OCI-M2 (cell line): ENCODE measurements at regions not wholly inside any gene's neighbourhood (a gene's known extent, or its start where the extent isn't known, plus 50 kb on each side); places are given as distances from the start of the nearest gene placed in this dataset.
"Not testable (repeated sequence)": the region's sequence is repeated elsewhere in the genome, so short reads cannot be mapped to it uniquely, and the experiment has no call there.

Experiments
- DNase-seq: peaks from one replicate; lab custom pipeline; 2025; ENCODE audit not compliant: unreplicated experiment; lab: John Stamatoyannopoulos, UW

DNA sequence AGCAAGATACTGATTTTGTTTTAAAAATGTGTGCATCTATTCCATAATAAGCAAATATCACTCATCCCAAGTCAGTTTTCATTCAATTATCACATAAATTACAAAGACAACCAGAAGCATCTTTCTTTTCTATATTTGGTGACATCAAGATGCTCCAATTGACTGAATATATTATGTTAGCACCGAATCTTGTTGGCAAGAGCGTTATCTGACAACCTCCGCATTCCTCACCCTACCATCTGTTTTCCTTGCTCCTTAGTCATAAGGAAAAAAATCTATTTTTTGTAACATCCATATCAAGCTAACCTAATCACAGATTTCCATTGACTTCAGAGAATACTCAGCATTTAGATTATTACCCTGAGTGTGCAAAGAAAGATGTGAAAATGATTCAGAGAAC is 212.2 kb upstream of the KYNU start:
- DNase-seq, result no peak

DNA sequence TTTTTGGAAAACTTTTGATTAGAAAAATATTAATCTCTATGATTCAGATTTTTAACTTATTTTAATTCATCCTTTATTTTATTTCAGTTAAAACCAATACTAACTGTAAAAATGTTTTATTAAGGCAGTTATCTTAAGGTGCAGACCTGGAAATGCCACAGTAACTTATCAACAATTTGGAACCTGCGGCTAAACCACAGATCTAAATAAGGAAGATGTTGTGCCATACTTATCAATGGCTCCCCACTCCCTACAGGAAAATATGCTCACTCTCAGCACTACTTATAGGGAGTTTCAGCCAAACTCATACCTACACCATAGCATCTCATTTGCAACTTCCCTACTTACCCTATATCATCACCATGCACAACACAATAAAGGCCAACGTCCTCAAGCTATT is 226.9 kb upstream of the KYNU start:
- DNase-seq, result no peak

DNA sequence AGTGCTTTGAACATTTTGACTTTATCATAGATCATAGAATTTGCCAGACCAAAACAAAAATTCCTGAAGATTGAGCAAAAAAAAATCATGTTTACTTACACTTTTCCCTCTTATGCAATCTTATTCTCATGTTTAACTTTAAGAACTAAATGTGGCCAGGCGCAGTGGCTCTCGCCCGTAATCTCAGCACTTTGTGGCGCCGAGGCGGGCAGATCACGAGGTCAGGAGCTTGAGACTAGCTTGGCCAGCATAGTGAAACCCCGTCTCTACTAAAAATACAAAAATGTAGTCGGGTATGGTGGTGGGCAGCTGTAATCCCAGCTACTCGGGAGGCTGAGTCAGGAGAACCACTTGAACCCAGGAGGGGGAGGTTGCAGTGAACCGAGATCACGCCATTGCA is 227.9 kb upstream of the KYNU start:
- DNase-seq, result no peak

DNA sequence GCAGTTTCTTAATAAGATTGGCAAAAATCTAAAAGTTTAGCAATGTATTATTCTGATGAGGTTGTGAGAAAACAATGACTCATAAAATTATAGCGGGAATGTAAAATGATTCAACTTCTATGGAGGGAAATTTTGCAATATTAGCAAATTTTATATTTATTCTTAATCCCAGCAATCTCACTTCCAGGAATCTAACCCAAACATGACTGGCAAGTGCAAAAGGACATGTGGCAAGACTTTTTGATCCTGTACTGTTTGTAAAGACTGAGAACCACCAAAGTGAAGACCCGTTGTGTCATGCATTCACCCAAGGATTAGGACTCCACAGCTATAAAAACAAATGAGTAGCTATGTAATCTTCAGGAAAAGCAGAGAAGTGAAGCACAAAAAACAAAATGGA is 234.8 kb upstream of the KYNU start:
- DNase-seq, result no peak

DNA sequence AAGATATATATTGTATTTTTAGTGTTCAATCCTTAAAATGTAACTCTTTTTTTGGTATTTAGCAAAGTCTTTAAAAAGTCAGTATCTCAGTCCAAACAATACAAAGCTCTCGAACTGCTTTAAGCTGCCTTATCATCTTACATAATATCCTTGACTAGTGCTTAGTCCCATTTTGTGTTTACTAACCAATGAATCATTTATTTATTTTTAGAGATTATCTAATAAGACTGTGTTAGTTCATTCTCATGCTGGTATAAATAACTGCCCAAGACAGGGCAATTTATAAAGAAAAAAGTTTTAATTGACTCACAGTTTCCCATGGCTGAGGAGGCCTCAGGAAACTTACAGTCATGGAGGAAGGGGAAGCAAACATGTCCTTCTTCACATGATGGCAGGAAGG is 248.3 kb upstream of the KYNU start:
- DNase-seq, result no peak

DNA sequence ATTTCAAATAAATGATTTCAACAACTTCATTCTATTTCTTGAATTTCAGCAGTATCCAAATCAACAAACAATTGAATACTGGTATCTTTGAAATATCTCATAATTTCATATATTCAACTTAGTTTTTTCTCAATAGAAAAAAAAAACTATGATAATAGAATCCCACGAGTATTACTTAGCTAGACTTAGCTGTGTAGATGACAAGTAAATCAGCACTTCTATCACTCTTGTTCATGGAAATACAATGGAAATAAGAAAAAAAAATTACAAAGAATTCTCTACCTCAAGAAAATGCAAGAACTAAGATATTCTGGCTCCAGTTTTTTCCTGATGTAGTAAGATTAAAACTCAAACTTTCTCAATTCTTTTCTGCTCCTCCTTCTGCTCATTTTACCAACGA is 256.2 kb upstream of the KYNU start:
- DNase-seq, result no peak

DNA sequence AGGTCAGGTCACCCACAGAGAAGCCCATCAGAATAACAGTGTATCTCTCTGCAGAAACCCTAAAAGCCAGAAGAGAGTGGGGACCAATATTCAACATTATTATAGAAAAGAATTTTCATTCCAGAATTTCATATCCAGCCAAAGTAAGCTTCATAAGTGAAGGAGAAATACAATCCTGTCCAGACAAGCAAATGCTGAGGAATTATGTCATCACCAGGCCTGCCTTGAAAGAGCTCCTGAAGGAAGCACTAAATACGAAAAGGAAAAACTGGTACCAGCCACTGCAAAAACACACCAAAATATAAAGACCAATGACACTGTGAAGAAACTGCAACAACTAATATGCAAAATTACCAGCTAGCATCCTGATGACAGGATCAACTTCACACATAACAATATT is 260.0 kb upstream of the KYNU start:
- DNase-seq, result no peak

DNA sequence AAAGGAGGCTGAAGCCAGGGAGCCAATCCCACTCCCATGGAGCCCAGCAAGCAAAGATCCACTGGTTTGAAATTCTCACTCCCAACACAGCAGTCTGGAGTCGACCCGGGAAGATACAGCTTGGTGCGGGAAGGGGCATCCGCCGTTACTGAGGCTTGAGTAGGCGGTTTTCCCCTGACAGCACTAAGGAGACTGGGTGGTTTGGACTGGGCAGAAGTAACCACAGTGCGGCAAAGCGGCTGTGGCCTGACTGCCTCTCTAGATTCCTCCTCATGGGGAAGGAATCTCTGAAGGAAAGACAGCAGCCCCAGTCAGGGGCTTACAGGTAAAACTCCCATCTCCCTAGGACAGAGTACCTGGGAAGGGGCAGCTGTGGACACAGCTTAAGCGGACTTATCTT is 261.6 kb upstream of the KYNU start:
- no peak for DNase-seq

DNA sequence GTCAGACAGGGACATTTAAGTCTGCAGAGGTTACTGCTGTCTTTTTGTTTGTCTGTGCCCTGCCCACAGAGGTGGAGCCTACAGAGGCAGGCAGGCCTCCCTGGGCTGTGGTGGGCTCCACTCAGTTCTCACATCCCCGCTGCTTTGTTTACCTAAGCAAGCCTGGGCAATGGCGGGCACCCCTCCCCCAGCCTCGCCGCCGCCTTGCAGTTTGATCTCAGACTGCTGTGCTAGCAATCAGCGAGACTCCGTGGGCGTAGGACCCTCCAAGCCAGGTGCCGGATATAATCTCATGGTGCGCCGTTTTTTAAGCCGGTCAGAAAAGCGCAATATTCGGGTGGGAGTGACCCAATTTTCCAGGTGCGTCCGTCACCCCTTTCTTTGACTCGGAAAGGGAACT is 264.3 kb upstream of the KYNU start:
- not testable (repeated sequence) for DNase-seq

DNA sequence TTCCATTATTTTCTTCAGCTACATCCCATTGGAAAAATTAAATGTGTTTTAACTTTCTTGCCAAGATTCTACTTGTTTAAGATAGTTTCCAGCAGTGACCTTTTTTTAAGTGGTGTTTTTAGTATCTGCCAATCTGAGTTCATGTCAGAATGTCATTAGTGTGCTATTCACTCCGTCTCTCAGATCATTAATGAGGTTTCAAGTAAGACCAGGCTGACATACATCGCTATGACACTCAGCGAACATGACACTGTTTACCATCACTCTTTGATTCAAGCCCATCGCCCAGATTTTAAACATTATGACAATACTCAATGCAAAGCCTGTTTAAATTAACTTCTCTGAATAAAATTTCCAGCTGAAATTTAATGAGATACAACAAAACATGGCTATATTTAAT is 272.0 kb upstream of the KYNU start:
- DNase-seq, result no peak

DNA sequence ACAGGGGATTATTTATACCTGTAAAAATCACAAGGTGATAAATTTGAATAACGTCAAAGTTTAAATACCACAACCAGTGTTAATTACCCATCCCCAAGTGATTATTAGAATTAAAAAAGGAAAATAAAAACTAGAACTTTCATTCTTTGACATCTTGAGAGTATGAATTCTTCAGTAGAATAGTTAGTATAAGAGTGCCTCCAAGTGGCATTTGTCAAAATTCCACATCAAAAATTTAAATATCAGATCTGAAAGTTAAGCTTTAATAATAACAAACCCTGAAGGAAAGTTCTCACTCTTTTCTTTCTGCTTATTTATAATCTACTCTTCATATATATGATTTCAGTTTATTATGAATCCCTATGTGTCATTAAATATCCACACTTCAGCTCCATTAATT is 273.7 kb upstream of the KYNU start:
- no peak for DNase-seq

DNA sequence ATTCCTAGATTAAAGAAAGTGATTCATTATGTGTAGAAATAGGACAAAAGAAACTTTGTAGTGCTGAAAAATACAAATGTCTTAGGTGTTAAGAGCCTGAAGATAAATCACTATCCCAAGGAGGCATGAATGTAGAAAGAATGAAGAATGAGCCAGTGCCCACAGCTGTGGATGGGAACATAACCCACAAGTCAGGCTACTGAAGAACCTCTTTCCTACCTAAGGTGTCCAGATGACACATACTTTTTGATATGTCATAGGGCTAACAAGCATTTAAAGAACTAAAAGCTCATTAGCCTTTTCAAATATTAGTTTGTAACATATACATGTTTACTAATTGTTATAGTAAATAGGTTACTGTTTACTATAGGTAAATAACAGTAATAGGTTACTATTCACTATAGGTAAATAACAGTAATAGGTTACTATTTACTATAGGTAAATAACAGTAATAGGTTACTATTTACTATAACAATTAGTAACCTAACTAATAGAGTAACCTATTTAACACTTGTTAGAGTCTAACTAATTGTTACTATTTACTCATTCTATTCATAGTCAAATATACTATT is 275.0 kb upstream of the KYNU start:
- no peak for DNase-seq

DNA sequence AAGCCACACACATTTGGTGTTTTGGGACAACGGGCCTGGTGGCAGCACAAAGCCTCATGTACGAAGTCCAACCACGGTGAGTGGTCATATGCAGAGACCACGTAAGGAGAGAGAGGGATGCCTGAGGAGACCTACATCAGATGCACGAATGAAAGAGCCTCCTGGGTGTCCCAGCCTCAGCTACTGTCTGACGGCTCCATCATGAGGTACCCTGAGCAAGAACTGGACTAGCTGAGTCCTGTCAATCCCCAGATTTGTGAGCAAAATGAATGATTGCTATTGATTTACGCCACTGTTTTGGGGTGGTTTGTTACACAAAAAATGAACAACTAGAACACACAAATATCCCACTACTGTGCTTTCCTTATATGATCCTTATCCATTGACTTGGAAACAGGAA is 275.7 kb upstream of the KYNU start:
- no peak for DNase-seq

DNA sequence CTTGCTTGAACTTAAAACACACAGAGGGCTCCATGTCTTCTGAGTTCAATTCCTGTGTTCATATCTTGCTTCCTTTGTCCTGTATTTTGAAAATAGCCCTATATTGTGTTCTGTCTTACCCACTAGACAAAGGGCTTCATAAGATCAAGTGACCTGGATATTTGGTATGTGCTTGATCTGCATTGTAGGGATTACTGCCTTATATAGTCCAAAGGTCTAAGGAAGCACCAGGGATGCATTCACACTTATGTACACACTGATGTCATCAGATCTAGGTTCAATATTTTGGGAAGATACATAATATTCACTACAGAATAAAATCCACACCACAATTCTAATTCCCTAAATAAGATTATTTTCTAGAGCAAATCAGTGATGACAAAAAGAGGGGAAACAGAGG is 278.0 kb upstream of the KYNU start:
- DNase-seq, result no peak

DNA sequence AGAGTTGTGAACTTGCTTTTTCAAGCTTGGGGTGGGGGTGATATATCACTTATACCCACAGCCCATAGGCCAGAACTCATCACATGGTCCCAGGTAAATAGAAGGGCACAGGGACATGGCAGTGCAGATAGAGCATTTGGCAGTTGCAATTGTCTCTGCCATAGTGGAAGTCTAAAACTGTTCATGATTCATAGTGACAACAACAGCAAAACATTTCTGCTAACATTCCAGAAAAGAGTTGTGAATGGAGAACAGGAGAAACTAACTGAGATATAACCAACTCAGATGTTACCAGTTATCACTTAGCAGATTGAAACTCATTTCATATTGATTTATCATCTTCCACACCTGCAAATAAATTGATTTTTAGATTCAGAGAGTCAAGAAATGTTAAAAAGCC is 278.6 kb upstream of the KYNU start:
- DNase-seq, result no peak

DNA sequence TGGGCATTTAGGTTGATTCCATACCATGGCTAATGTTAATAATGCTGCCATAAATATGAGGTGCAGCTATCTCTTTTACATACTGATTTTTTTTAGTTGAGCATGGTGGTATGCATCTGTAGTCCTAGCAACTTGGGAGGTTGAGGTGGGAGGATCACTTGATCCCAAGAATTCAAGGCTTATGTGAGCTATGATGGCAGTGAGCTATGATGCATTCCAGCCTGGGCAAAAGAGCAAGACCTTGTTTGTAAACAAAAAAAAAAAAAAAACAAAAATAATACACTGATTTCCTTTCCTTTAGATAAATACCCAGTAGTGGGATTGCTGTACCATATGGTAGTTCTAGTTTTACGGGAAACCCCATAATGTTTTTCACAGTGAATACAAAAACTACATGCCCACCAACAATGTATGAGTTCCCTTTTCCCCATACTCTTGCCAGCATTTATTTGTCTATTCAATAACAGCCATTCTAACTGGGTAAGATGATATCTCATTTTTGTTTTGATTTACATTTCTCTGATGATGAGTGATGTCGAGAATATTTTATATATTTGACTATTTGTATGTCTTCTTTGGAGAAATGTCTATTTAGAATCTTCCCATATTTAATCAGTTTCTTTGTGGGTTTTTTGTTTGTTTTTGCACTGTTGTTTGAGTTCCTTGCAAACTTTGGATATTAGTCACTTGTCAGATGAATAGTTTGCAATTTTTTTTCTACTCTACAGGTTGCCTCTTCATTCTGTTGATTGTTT is 281.0 kb upstream of the KYNU start:
- no peak for DNase-seq

DNA sequence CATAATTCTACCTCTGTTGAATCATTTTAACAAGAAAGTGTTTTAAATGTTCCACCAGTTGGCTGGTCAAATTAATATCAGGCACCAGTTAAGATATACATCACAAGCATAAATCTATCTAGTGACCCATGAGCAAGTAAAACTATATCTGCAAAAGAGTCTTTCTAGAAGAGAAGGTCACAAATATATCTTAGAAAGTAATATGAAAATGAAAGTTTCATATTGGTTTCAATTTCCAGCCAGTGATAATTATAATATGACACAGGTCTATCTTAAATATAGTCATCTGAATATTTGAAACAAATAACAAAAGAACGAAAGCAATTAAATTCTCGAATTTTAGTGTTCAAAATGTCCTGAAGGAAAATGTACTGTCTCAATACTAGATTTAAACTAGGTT is 282.5 kb upstream of the KYNU start:
- DNase-seq, result no peak

DNA sequence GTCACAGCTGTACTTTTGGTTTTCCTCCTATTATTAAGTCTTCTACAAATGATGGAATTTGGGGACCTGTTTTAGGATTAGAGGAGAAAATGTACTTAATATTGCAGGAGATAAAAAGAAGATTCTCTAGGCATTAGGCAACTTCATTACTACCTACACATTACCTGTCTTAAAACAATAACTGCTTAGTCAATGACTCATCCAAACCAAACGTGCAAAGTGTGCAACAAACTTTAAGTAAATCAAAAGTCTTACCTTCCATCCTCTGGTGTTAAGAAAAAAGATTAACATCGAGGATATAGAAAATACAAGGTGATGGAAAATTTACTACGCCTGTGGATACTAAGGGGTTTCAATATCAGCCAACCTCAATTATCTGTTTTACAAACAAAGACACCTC is 285.3 kb upstream of the KYNU start:
- no peak for DNase-seq

DNA sequence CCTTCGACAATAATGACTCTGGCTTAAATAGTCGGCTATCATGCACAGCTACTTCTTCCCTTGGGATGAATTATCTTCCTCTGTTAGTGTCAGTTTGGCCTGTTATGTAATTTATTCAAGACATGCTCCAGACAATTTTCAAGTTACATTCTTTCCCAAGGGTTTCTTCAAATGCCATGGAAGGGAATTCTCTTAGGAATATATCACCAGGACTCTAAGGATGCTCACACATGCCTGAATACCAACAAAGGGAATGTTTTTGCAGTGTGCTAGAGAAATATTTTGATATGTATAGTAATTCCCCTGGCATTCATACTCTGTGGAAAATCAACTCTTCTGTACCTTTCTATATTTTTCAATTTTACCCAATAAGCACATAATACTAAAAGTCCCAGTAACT is 286.0 kb upstream of the KYNU start:
- no peak for DNase-seq

DNA sequence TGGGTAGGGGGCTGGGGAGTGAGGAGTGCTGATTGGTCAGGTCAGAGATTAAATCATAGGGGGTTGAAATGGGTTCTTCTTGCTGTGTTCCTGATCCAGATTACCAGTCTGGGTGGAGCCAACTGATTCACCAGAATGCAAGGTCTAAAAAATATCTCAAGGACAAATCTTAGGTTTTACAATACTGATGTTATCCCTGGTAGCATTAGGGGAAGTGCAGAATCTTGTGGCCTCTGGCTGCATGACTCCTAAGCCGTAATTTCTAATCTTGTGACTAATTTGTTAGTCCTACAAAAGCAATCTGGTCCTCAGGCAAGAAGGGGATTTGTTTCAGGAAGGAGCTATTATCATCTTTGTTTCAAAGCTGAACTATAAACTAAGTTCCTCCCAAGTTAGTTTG is 289.2 kb upstream of the KYNU start:
- no peak for DNase-seq

DNA sequence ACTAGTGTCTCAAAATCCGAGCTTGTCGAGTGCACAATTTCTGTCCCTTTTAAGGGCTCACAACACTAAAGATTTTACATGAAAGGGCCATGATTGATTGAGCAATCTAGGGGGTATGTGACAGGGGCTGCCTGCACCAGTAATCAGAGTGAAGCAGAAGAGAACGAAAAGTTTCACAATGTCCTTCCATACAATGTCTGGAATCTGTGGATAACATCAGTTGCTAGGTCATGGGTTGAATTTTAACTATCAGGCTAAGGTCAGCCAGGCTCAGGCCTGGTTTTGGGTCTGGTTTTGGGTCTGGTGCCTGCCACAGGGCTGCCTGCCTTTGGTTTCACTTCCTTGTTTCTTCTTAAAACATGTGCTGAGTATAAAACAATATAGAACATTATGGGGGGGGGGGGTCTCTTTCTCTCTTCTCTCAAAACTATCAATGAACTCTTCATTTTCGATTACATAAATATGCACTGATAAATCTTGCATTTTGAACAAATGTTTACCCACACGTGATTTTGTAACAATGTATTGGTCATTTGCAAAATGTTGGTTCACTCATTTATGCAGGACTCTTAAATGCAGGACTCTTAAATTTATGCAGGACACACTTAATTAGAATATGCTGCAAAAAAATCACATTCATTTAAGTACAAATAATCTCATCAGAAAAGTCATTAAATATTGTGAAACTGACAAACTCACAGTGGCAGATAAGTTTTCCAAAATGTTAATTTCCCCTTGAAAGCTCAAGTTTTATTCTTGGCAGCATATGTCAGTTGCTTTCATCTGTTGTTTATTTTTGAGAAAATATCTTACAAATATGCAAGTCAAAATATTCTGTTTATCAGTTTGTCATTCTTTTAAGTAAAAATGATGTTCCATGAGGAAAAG is 290.5 kb upstream of the KYNU start:
- DNase-seq, result no peak

DNA sequence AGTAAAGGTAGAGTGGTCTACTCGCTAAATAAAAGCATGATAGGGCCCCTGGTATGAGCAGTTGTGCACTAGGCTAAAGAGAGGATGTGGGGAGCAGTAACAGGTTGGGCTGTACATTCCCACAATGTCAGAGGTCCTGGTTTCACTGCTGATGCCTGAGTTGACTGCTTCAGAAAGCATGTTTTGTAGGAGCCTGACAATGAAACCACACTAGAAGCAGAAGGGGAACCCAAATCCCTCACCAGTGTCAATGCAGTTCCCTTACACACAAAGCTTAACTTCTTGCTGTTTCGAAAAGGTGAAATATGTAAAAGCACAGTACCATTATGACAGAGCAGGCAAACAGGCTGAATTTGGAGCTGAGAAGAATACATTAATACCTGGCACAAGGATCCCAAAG is 291.7 kb upstream of the KYNU start:
- DNase-seq, result no peak
